ENCODE measurements at regions not wholly inside any gene's neighbourhood (a gene's known extent, or its start where the extent isn't known, plus 50 kb on each side); places are given as distances from the start of the nearest gene placed in this dataset.

- TF ChIP-seq, protein P1, sequence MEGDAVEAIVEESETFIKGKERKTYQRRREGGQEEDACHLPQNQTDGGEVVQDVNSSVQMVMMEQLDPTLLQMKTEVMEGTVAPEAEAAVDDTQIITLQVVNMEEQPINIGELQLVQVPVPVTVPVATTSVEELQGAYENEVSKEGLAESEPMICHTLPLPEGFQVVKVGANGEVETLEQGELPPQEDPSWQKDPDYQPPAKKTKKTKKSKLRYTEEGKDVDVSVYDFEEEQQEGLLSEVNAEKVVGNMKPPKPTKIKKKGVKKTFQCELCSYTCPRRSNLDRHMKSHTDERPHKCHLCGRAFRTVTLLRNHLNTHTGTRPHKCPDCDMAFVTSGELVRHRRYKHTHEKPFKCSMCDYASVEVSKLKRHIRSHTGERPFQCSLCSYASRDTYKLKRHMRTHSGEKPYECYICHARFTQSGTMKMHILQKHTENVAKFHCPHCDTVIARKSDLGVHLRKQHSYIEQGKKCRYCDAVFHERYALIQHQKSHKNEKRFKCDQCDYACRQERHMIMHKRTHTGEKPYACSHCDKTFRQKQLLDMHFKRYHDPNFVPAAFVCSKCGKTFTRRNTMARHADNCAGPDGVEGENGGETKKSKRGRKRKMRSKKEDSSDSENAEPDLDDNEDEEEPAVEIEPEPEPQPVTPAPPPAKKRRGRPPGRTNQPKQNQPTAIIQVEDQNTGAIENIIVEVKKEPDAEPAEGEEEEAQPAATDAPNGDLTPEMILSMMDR (conservative IDR thresholded peaks at IDR 0.05; ENCODE audit: low read length): no peak
- TF ChIP-seq EZH2phosphoT487 (IDR thresholded peaks at IDR 0.05; ENCODE audit: borderline replicate concordance): no peak
These were observed 81.8 kb upstream of the GJB6 start for GRCh38 chr13:20313896-20314295.
